GM12878 (cell line): ENCODE measurements at regions not wholly inside any gene's neighbourhood (a gene's known extent, or its start where the extent isn't known, plus 50 kb on each side); places are given as distances from the start of the nearest gene placed in this dataset.

ENCODE experiments used
- ATAC-seq: fragments of 200-7000 bp; cut with Tn5 transposase; 3 replicates; pipeline ENCODE4 v1.9.1; 2020; ENCODE audit warnings: mild to moderate bottlenecking, moderate library complexity
- BruUV-seq: library from RNA; stranded (reverse); fragments of 400-500 nt; replicated peaks from 2 replicates; lab custom pipeline; 2021; lab: Mats Ljungman, UMichigan
- CTCF ChIA-PET: fragments of 300-600 bp; sonication (Branson Sonifier 250); formaldehyde crosslinking; extraction: SDS; loops from one replicate; lab custom pipeline; 2021; ENCODE audit warnings: inconsistent platforms; lab: Yijun Ruan, JAX
- POLR2A ChIA-PET: fragments of 350-600 bp; formaldehyde crosslinking; extraction: SDS; loops from one replicate; lab custom pipeline; 2021; ENCODE audit warnings: inconsistent platforms; lab: Charles Lee
- RAD21 ChIA-PET: fragments of 300-600 bp; sonication (Branson Sonifier 250); formaldehyde crosslinking; loops from one replicate; lab custom pipeline; 2023; ENCODE audit warnings: antibody characterized with exemption; ENCODE audit not compliant: unreplicated experiment; lab: Charles Lee
- SMC1A ChIA-PET: fragments of 300-600 bp; sonication (Branson Sonifier 250); formaldehyde crosslinking; loops from one replicate; lab custom pipeline; 2023; ENCODE audit not compliant: unreplicated experiment, uncharacterized antibody; lab: Charles Lee
- DNase-seq: peaks from one replicate; pipeline ENCODE4 v3.0.0-alpha.2; 2011; ENCODE audit warnings: low read depth, low spot score
- FAIRE-seq: peaks from 3 replicates; lab custom pipeline; 2011; peaks lifted over from hg19 to GRCh38; lab: Jason Lieb, UNC
- H2AFZ ChIP-seq: 2 replicates; pipeline ENCODE4 v1.6.0; 2011; ENCODE audit warnings: low read depth, low read length, control low read depth; ENCODE audit not compliant: control insufficient read depth
- H3K27ac ChIP-seq: 2 replicates; pipeline ENCODE4 v1.5.1; 2011; ENCODE audit warnings: control low read depth; ENCODE audit not compliant: control insufficient read depth, insufficient read depth
- H3K27me3 ChIP-seq, 2 experiments: replicated peaks in 1 of 2; 2 replicates each; pipeline versions ENCODE4 v1.6.0 to v1.6.1; 2011; ENCODE audit warnings: low read length in 1 of 2; ENCODE audit not compliant: control insufficient read depth in 2 of 2, insufficient read depth in 2 of 2
- H3K36me3 ChIP-seq, 2 experiments: 2 replicates each; pipeline ENCODE4 v1.5.1; 2011; ENCODE audit warnings: low read length in 1 of 2; ENCODE audit not compliant: control insufficient read depth in 2 of 2, insufficient read depth in 2 of 2
- H3K4me1 ChIP-seq: 2 replicates; pipeline ENCODE4 v1.6.1; 2011; ENCODE audit warnings: mild to moderate bottlenecking, low read length, moderate library complexity, mixed read lengths; ENCODE audit not compliant: control insufficient read depth, insufficient read depth
- H3K4me2 ChIP-seq: 2 replicates; pipeline ENCODE4 v1.6.0; 2011; ENCODE audit warnings: control low read depth; ENCODE audit not compliant: control insufficient read depth, insufficient read depth
- H3K4me3 ChIP-seq: fragments of 200-600 bp; sonication (generic); 2 replicates; pipeline ENCODE4 v1.5.1; 2016
- H3K79me2 ChIP-seq: 2 replicates; pipeline ENCODE4 v1.6.0; 2011; ENCODE audit warnings: low read length; ENCODE audit not compliant: control insufficient read depth, insufficient read depth
- H3K9ac ChIP-seq: 2 replicates; pipeline ENCODE4 v1.8.0; 2011; ENCODE audit warnings: low read length, control low read depth, mixed read lengths; ENCODE audit not compliant: control insufficient read depth, insufficient read depth
- H3K9me3 ChIP-seq: replicated peaks from 3 replicates; pipeline ENCODE4 v1.5.1; 2011; ENCODE audit warnings: mild to moderate bottlenecking, low read length; ENCODE audit not compliant: control insufficient read depth, insufficient read depth
- H4K20me1 ChIP-seq: 2 replicates; pipeline ENCODE4 v1.6.0; 2011; ENCODE audit not compliant: control insufficient read depth, insufficient read depth
- CEBPB ChIP-seq, 2 experiments: fragments of 150-350 bp in 1 of 2; IDR thresholded peaks; 2 replicates each; pipeline ENCODE4 v1.6.1; 2012 to 2014; ENCODE audit warnings: low read depth in 2 of 2, low read length in 2 of 2, borderline replicate concordance in 1 of 2, inconsistent platforms in 1 of 2
- KAT2A ChIP-seq: conservative IDR thresholded peaks from 2 replicates; pipeline ENCODE4 v1.6.1; 2011; ENCODE audit warnings: low read depth, low read length; ENCODE audit not compliant: control insufficient read depth
- PAX8 ChIP-seq: fragments of 450-650 bp; IDR thresholded peaks from 2 replicates; pipeline ENCODE4 v1.6.1; 2017; ENCODE audit warnings: mild to moderate bottlenecking, moderate library complexity
- PML ChIP-seq: IDR thresholded peaks from 2 replicates; pipeline ENCODE4 v1.6.1; 2012; ENCODE audit warnings: low read length, inconsistent platforms
- POLR2A ChIP-seq: IDR thresholded peaks from 2 replicates; pipeline ENCODE4 v1.6.1; 2011; ENCODE audit warnings: low read depth, mild to moderate bottlenecking, low read length
- ZBED1 ChIP-seq: IDR thresholded peaks from 2 replicates; pipeline ENCODE4 v1.6.1; 2016; ENCODE audit warnings: borderline replicate concordance
- ZNF217 ChIP-seq: fragments of 450-650 bp; IDR thresholded peaks from 2 replicates; pipeline ENCODE4 v1.6.1; 2017; ENCODE audit warnings: antibody characterized with exemption, mild to moderate bottlenecking
- WGBS: methylation state at CpG from one replicate; pipeline ENCODE4 v1.1.6; 2016; ENCODE audit warnings: low lambda C conversion rate; ENCODE audit not compliant: insufficient replicate concordance, insufficient coverage; ENCODE audit errors: missing lambda C conversion rate; 5-methylcytosine and 5-hydroxymethylcytosine counted together
- in situ Hi-C: fragments of 300-500 bp; cut with MboI; formaldehyde crosslinking; loops from 9 replicates; pipeline ENCODE4 v1.14.3; 2018; ENCODE audit warnings: mixed read lengths
- intact Hi-C: fragments of 100-400 bp; cut with micrococcal nuclease; formaldehyde crosslinking; loops from one replicate; pipeline ENCODE4 v1.14.2; 2022; ENCODE audit not compliant: unreplicated experiment
- TF ChIP-seq, protein P1 (sequence below): fragments of 450-650 bp; IDR thresholded peaks from 2 replicates; pipeline ENCODE4 v1.6.1; 2017; ENCODE audit warnings: mild to moderate bottlenecking, moderate library complexity
- TF ChIP-seq, protein P2 (sequence below): IDR thresholded peaks from 2 replicates; pipeline ENCODE4 v1.6.1; 2012; ENCODE audit warnings: low read depth, low read length, improper control_type of control experiment

DNA sequence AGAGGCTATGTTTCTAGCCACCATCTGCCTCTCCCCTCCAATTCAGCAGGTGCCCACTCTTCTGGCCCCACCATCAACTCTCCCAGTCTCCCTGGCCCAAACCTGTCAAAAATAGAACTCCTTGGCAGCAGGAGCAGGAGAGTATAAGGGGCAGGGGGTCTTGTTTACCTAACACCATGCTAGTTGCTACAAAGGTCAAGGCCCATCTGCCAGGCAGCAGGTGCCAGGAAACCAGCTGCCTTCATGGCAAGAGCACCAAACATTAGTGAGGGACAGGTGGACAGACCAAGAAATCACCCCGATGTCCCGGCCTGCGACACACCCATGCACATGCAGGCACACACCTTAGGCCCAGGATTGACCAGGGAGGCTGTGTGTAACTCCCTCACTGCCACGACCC lies 387.9 kb downstream of the BUD13 start (continued):
- TF ChIP-seq, protein P1, sequence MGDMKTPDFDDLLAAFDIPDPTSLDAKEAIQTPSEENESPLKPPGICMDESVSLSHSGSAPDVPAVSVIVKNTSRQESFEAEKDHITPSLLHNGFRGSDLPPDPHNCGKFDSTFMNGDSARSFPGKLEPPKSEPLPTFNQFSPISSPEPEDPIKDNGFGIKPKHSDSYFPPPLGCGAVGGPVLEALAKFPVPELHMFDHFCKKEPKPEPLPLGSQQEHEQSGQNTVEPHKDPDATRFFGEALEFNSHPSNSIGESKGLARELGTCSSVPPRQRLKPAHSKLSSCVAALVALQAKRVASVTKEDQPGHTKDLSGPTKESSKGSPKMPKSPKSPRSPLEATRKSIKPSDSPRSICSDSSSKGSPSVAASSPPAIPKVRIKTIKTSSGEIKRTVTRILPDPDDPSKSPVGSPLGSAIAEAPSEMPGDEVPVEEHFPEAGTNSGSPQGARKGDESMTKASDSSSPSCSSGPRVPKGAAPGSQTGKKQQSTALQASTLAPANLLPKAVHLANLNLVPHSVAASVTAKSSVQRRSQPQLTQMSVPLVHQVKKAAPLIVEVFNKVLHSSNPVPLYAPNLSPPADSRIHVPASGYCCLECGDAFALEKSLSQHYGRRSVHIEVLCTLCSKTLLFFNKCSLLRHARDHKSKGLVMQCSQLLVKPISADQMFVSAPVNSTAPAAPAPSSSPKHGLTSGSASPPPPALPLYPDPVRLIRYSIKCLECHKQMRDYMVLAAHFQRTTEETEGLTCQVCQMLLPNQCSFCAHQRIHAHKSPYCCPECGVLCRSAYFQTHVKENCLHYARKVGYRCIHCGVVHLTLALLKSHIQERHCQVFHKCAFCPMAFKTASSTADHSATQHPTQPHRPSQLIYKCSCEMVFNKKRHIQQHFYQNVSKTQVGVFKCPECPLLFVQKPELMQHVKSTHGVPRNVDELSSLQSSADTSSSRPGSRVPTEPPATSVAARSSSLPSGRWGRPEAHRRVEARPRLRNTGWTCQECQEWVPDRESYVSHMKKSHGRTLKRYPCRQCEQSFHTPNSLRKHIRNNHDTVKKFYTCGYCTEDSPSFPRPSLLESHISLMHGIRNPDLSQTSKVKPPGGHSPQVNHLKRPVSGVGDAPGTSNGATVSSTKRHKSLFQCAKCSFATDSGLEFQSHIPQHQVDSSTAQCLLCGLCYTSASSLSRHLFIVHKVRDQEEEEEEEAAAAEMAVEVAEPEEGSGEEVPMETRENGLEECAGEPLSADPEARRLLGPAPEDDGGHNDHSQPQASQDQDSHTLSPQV, result no peak
- TF ChIP-seq, protein P2, sequence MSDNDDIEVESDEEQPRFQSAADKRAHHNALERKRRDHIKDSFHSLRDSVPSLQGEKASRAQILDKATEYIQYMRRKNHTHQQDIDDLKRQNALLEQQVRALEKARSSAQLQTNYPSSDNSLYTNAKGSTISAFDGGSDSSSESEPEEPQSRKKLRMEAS, result no peak
- TF ChIP-seq PAX8 (no peak), ZBED1 (no peak), CEBPB (IDR thresholded peaks at IDR 0.05; ENCODE audit: borderline replicate concordance in 1 of 2, low read depth in 2 of 2, low read length in 2 of 2) (no peak)

DNA sequence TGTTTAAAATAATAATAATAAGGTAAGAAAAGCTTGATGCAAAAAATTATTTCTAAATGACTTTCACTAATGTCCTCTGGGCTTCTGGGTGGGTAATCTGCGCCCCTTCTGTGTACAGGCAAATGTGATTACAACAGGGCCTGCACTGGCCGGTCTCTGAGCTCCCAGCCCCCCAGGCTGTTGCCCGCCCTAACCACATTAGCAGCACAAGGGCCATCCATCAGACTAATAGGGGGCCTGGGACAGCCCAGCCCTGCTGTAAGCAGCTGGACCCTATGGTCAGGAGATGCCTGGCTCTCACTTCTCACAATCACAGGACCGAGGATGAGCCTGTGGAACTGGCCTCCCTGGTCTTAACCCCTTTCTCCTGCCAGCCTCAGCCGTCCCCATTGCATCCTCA lies 388.4 kb downstream of the BUD13 start:
- Histone ChIP-seq H3K36me3 (no peaks in the 10 kb centered on the region), H2AFZ (no peak overlapping the region), H3K27ac (no peak overlapping the region), H4K20me1 (no peaks in the 10 kb centered on the region), H3K4me1 (no peaks in the 10 kb centered on the region), H3K4me3 (no peak overlapping the region), H3K9ac (no peak overlapping the region), H3K9me3 (no peaks in the 10 kb centered on the region), H3K4me2 (no peak overlapping the region), H3K79me2 (no peaks in the 10 kb centered on the region), H3K27me3 (peaks cover 0 to 1% of the 10 kb centered on the region in 2 experiments; a peak in 1 of 4 replicates)
- SMC1A ChIA-PET, result no interaction called here
- DNase-seq (no peak), FAIRE-seq (no peak), ATAC-seq (no peak)
- POLR2A ChIA-PET, result no interaction called here
- CTCF ChIA-PET, result interaction anchor here (0.7 kb wide), 1 partner anchor 25 kb away, joined by 3 read pairs; no protein-coding TSS in a partner anchor
- RAD21 ChIA-PET, result no interaction called here
- intact Hi-C loops, result no loop called here
- in situ Hi-C loops, result no loop called here
- BruUV-seq, result no TSS peak
- WGBS, result 7% methylated on average over 5 of the region's 5 CpGs
- TF ChIP-seq ZBED1 (no peak), PML (no peak), KAT2A (no peak), POLR2A (no peak), ZNF217 (no peak)
